IMR-90 (cell line): ENCODE measurements at regions not wholly inside any gene's neighbourhood (a gene's known extent, or its start where the extent isn't known, plus 50 kb on each side); places are given as distances from the start of the nearest gene placed in this dataset.
A peak's percentile ranks its signal among the peaks of the same experiment; 100 is the strongest.

Experiments used
- ATAC-seq: fragments of 200-7000 bp; cut with Tn5 transposase; 2 replicates; pipeline ENCODE4 v1.9.1; 2020; ENCODE audit warnings: low read depth, mild to moderate bottlenecking, moderate library complexity
- BruUV-seq: library from RNA; stranded (reverse); fragments of 400-500 nt; replicated peaks from 2 replicates; lab custom pipeline; 2021; lab: Mats Ljungman, UMichigan
- CTCF ChIA-PET: fragments of 300-600 bp; formaldehyde crosslinking; extraction: SDS; loops from one replicate; lab custom pipeline; 2021; ENCODE audit warnings: antibody characterized with exemption; lab: Yijun Ruan, JAX
- POLR2A ChIA-PET: fragments of 300-600 bp; sonication (Branson Sonifier 250); formaldehyde crosslinking; loops from one replicate; lab custom pipeline; 2022; ENCODE audit warnings: antibody characterized with exemption; ENCODE audit not compliant: unreplicated experiment; lab: Charles Lee
- DNase-seq: peaks from one replicate; pipeline ENCODE4 v3.0.0; 2013
- H2AFZ ChIP-seq: replicated peaks from 2 replicates; pipeline ENCODE3; 2013; ENCODE audit warnings: low read length, mild to moderate bottlenecking; ENCODE audit not compliant: poor library complexity
- H2AK5ac ChIP-seq: 2 replicates; pipeline ENCODE4 v1.6.1; 2013; ENCODE audit warnings: low read depth, low read length, inconsistent platforms
- H2AK9ac ChIP-seq: replicated peaks from 2 replicates; pipeline ENCODE3; 2013; ENCODE audit warnings: mild to moderate bottlenecking, low read depth, low read length, moderate library complexity; ENCODE audit not compliant: poor library complexity
- H2BK120ac ChIP-seq: 2 replicates; pipeline ENCODE4 v1.6.1; 2013; ENCODE audit warnings: low read depth, low read length, inconsistent platforms
- H2BK15ac ChIP-seq: 3 replicates; pipeline ENCODE4 v1.6.1; 2013; ENCODE audit warnings: low read depth, low read length, inconsistent platforms
- H2BK20ac ChIP-seq: 2 replicates; pipeline ENCODE4 v1.6.1; 2013; ENCODE audit warnings: low read depth, mild to moderate bottlenecking, inconsistent platforms, low read length, moderate library complexity
- H2BK5ac ChIP-seq: 2 replicates; pipeline ENCODE4 v1.6.1; 2013; ENCODE audit warnings: mild to moderate bottlenecking, low read depth, low read length, inconsistent platforms; ENCODE audit not compliant: poor library complexity, severe bottlenecking
- H3K14ac ChIP-seq: replicated peaks from 2 replicates; pipeline ENCODE4 v1.6.1; 2013; ENCODE audit warnings: low read depth, low read length, inconsistent platforms
- H3K18ac ChIP-seq: 2 replicates; pipeline ENCODE4 v1.6.1; 2013; ENCODE audit warnings: low read depth, low read length, control low read depth
- H3K23ac ChIP-seq: 2 replicates; pipeline ENCODE4 v1.6.1; 2013; ENCODE audit warnings: low read depth, low read length, inconsistent platforms
- H3K27ac ChIP-seq: 2 replicates; pipeline ENCODE4 v1.5.1; 2013; ENCODE audit warnings: mild to moderate bottlenecking, control low read depth, low read length; ENCODE audit not compliant: insufficient read depth
- H3K27me3 ChIP-seq: 2 replicates; pipeline ENCODE4 v1.6.1; 2013; ENCODE audit warnings: low read length; ENCODE audit not compliant: control insufficient read depth, insufficient read depth
- H3K36me3 ChIP-seq: 2 replicates; pipeline ENCODE4 v1.6.1; 2013; ENCODE audit warnings: low read length, mixed read lengths; ENCODE audit not compliant: control insufficient read depth, insufficient read depth
- H3K4ac ChIP-seq: 2 replicates; pipeline ENCODE4 v1.6.1; 2013; ENCODE audit warnings: low read depth, low read length, inconsistent platforms
- H3K4me1 ChIP-seq: 2 replicates; pipeline ENCODE4 v1.6.1; 2013; ENCODE audit warnings: low read length, mixed read lengths; ENCODE audit not compliant: control insufficient read depth, insufficient read depth
- H3K4me2 ChIP-seq: 2 replicates; pipeline ENCODE4 v1.6.1; 2013; ENCODE audit warnings: low read depth, mild to moderate bottlenecking, control low read depth, low read length, moderate library complexity
- H3K4me3 ChIP-seq: 2 replicates; pipeline ENCODE4 v1.5.1; 2013; ENCODE audit warnings: low read depth, mild to moderate bottlenecking, control low read depth, low read length, moderate library complexity; ENCODE audit not compliant: insufficient read depth
- H3K56ac ChIP-seq: 2 replicates; pipeline ENCODE4 v1.6.1; 2013; ENCODE audit warnings: low read length, inconsistent platforms; ENCODE audit not compliant: insufficient read depth; ENCODE audit errors: extremely low read depth
- H3K79me1 ChIP-seq, 2 experiments: 2 replicates each; pipeline ENCODE4 v1.6.1; 2013; ENCODE audit warnings: low read length in 2 of 2, inconsistent platforms in 1 of 2, low read depth in 1 of 2
- H3K9ac ChIP-seq: 2 replicates; pipeline ENCODE4 v1.6.1; 2013; ENCODE audit warnings: low read depth, low read length, control low read depth
- H3K9me1 ChIP-seq: 2 replicates; pipeline ENCODE4 v1.6.1; 2013; ENCODE audit warnings: low read length, inconsistent platforms; ENCODE audit not compliant: insufficient read depth
- H3K9me3 ChIP-seq: 2 replicates; pipeline ENCODE4 v1.6.1; 2013; ENCODE audit warnings: low read length; ENCODE audit not compliant: control insufficient read depth, insufficient read depth
- H4K20me1 ChIP-seq: 2 replicates; pipeline ENCODE4 v1.6.1; 2013; ENCODE audit warnings: low read length, inconsistent platforms; ENCODE audit not compliant: insufficient read depth
- H4K5ac ChIP-seq: 2 replicates; pipeline ENCODE4 v1.6.1; 2013; ENCODE audit warnings: mild to moderate bottlenecking, low read depth, low read length, control low read depth
- H4K8ac ChIP-seq, 2 experiments: 2 replicates each; pipeline ENCODE4 v1.6.1; 2013; ENCODE audit warnings: low read depth in 2 of 2, low read length in 2 of 2, control low read depth in 1 of 2, inconsistent platforms in 1 of 2
- H4K91ac ChIP-seq: 2 replicates; pipeline ENCODE4 v1.6.1; 2013; ENCODE audit warnings: low read depth, low read length, inconsistent platforms; ENCODE audit not compliant: insufficient read depth
- CEBPB ChIP-seq: IDR thresholded peaks from 2 replicates; pipeline ENCODE4 v1.6.1; 2012; ENCODE audit warnings: low read depth, low read length, improper control_type of control experiment
- CHD1 ChIP-seq: IDR thresholded peaks from 2 replicates; pipeline ENCODE4 v1.6.1; 2012; ENCODE audit warnings: low read depth, low read length, improper control_type of control experiment
- WGBS, 2 experiments: methylation state at CpG; one replicate each; pipeline versions ENCODE4 v1.1.5 to v1.1.7; 2013; ENCODE audit warnings: missing lambda C conversion rate in 2 of 2; ENCODE audit not compliant: insufficient read length in 1 of 2; ENCODE audit errors: extremely low coverage in 2 of 2; 5-methylcytosine and 5-hydroxymethylcytosine counted together
- dilution Hi-C: fragments of 300-500 bp; cut with HindIII; formaldehyde crosslinking; loops from one replicate; pipeline ENCODE4 v1.14.3; 2018; ENCODE audit warnings: low sequenced_read_pairs; ENCODE audit not compliant: unreplicated experiment
- in situ Hi-C: fragments of 300-500 bp; cut with MboI; formaldehyde crosslinking; loops from 3 replicates; pipeline ENCODE4 v1.14.3; 2019; ENCODE audit warnings: low sequenced_read_pairs, inconsistent platforms, mixed read lengths
- intact Hi-C: fragments of 100-400 bp; cut with micrococcal nuclease; formaldehyde crosslinking; loops from 2 replicates; pipeline ENCODE4 v1.10.0; 2022

GRCh38 chr18:73199151-73199550, 331.4 kb upstream of the NETO1 start:
- peak; percentile 68 for DNase-seq
- no peaks in the 10 kb centered on the region for H3K4me1 ChIP-seq

More at GRCh38 chr18:73199151-73199550, 331.4 kb upstream of the NETO1 start:
- Histone ChIP-seq H3K9me1 (no peaks in the 10 kb centered on the region), H3K9ac (no peak overlapping the region), H3K36me3 (no peaks in the 10 kb centered on the region), H4K20me1 (no peaks in the 10 kb centered on the region), H2BK15ac (no peak overlapping the region), H2AK5ac (no peak overlapping the region), H3K27ac (no peak overlapping the region), H2BK20ac (no peak overlapping the region), H3K23ac (no peak overlapping the region), H4K8ac (no peak overlapping the region), H3K18ac (no peak overlapping the region; the same call in 1 of the 2 replicates), H2BK5ac (peak overlapping the region; percentile 11), H3K4me3 (no peak overlapping the region), H2BK120ac (no peak overlapping the region), H3K9me3 (no peaks in the 10 kb centered on the region), H4K5ac (no peak overlapping the region), H4K91ac (no peak overlapping the region), H3K4ac (no peak overlapping the region), H3K79me1 (no peaks in the 10 kb centered on the region), H3K56ac (no peak overlapping the region), H2AFZ (no peak overlapping the region), H3K14ac (no peak overlapping the region), H3K27me3 (no peaks in the 10 kb centered on the region), H3K4me2 (peak overlapping the region; percentile 63; the same call in 1 of the 2 replicates), H2AK9ac (no peak overlapping the region)
- intact Hi-C loops: no loop called here
- CTCF ChIA-PET: no interaction called here
- peak; percentile 70 for ATAC-seq
- POLR2A ChIA-PET: no interaction called here
- no TSS peak for BruUV-seq
- TF ChIP-seq CHD1: no peak
- TF ChIP-seq CEBPB: peak; percentile 96
- in situ Hi-C loops: no loop called here
- no CpG with 5 or more reads among the region's 1 CpG for WGBS, 2 experiments
- dilution Hi-C loops: no loop called here
